HG03521 (cell line): ENCODE measurements at regions not wholly inside any gene's neighbourhood (a gene's known extent, or its start where the extent isn't known, plus 50 kb on each side); places are given as distances from the start of the nearest gene placed in this dataset.
"Not testable (repeated sequence)": the region's sequence is repeated elsewhere in the genome, so short reads cannot be mapped to it uniquely, and the experiment has no call there.

Experiments used
- ATAC-seq: cut with Tn5 transposase; IDR thresholded peaks from one replicate; pipeline ENCODE4 v1.9.1; 2021; ENCODE audit warnings: mild to moderate bottlenecking, moderate library complexity; ENCODE audit not compliant: unreplicated experiment

DNA sequence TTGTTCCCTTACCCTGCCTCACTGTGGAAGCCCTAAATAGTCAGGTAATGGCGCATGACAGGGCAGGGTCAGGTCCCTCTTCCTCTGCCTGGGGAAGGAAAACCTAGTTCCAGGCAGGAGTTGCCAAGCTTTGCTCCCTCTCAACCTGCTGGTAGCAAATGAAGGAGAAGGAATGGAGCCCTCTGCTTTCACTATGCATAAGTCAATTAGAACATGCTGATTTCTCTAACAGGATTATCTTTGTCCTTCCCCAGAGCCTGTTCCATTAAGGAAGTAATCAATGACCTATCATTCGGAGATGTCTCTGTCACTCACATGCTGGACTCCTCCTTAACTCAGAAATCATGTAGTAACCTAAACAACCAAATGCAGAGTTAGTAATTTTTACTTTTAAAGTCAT is 161.8 kb upstream of the NFIA start:
- no peak for ATAC-seq

DNA sequence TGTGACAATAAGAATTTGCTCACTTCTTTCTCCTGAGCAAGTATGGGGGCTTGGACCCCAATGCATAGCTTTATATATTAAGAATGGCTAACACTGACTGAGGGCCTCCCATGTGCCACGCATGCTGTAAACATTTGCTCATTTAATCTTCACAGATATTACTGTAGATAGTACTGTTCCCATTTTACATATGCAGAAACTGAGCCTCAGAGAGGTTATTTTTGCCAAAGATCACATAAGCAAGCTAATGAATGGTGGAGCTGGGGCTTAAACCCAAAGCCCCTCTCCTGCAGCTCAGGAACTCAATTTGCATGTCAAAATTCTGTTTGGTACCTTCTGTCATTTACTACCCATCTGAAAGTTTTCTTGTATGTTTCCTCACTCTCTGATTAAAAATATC is 163.5 kb upstream of the NFIA start:
- no peak for ATAC-seq

DNA sequence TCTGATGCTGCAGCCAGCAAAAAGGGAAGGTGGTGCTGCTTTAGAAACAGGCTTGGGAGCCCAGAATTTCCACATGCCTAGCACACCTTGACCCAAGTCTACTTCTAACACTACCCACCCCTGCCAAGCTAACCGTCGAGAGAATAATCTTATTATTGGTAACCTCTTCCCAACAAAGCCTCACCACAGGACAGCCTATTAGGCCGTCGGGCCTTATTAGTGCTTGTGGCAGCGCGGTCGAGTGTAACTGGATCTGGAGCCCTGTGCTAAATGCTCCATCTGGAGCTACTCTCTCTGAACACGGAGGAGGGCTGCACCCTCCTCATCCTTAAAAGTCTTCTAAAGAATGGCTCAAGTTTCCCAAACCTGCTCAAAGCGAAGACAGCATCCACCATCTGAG is 165.5 kb upstream of the NFIA start:
- no peak for ATAC-seq

DNA sequence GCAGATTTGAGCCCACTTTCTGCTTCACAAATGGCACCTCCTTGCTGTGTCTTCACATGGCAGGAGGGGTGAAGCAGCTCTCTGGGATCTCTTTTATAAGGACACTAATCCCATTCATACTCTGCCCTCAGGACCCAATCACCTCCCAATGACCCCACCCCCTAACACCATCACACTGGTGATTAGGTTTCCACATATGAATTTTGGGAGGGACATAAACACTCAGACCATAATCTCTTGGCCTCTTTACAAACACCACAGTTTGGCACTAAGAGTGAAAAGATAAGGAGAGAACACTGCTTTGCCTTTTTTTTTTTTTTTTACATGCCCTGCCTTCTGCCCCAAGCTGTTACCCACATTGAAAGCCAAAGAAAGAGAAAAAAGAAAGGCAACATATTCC is 166.2 kb upstream of the NFIA start:
- ATAC-seq: no peak

DNA sequence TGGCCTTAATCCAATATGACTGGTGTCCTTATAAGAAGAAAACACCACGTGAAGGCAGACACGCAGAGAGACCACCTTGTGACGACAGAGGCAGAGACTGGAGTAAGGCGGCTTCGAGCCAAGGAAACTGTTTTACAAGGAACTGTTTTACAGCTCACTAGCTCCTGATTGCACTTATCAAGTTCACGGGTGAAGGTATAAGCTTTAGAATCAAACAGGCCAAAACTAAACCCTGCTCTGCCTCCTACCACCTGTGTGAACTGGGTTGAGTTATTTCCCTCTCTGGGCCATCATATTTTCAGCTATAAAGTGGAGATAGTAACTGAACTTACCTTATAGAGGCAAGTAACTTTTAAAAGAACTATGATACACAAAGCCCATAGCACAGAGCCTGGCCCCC is 166.9 kb upstream of the NFIA start:
- no peak for ATAC-seq

DNA sequence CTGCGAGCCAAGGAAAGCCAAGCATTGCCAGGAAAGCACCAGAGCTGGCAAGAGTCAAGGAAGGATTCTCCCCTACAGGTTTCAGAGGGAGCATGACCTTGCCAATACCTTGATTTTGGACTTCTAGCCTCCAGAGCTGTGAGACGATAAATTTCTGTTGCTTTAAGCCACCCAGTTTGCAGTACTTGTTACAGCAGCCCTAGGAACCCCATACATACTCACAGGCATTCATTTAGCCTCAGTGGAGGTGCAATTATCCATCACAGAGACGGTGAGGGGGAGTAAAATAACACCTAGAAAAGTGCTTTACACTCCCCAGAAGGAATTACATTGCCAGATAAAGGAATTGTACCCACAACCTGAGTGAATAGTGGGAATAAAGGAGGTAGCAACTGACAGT is 167.4 kb upstream of the NFIA start:
- ATAC-seq: no peak

DNA sequence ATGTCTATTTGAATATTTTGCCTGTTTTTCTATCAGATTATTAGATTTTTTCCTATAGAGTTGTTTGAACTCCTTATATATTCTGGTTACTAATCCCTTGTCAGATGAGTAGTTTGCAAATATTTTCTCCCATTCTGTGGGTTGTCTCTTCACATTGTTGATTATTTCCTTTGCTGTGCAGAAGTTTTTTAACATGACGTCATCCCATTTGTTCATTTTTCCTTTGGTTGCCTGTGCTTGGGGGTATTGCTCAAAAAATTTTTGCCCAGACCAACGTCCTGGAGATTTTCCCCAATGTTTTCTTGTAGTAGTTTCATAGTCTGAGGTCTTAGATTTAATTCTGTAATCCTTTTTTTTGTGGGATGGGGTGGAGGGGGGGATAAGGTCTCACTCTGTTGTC is 168.7 kb upstream of the NFIA start:
- ATAC-seq: not testable (repeated sequence)

DNA sequence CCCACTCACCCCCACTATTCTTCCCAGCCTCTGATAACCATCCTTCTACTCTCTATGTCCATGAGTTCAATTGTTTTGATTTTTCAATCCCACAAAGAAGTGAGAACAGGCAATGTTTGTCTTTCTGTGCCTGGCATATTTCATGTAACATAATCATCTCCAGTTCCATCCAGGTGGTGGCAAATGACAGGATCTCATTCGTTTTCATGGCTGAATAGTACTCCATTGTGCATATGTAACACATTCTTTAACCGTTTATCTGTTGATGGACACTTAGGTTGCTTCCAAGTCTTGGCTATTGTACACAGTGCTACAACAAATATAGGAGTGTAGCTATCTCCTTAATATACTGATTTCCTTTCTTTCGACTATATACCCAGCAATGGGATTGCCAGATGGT is 169.3 kb upstream of the NFIA start:
- ATAC-seq: no peak

DNA sequence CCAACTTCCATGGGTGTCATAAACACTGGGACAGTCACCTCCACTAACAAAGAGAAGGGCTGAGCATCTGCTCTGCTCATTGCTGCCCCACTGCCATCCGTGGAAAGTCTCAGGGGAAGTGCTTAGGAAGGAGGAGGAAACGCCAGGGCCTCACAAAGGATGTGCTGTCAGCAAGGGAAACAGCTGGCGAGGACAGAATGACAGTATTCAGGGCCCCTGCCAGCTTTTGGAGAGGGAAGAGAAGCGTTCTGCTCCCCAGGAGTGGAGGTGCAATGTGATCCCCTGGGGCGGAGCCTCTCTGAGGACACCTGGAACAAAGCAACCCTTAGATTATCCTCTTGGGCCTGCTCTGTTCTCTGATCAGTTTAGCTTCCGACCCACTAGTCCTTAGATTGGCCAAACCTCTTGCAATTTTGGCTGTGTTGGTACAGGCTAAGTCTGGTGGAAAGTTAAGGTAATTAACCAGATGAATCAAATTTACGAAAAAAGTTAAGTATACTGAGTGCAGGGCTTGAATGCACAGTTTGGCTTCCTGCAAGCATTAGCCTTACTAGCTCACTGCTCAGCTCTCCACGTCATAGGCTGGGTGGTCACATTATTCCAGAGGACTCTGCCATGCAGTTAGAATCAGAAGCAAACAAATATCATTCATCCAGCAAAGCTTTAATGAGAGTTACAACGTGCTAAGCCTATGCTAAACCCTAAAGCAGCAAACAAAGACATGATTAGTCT is 170.2 kb upstream of the NFIA start:
- no peak for ATAC-seq

DNA sequence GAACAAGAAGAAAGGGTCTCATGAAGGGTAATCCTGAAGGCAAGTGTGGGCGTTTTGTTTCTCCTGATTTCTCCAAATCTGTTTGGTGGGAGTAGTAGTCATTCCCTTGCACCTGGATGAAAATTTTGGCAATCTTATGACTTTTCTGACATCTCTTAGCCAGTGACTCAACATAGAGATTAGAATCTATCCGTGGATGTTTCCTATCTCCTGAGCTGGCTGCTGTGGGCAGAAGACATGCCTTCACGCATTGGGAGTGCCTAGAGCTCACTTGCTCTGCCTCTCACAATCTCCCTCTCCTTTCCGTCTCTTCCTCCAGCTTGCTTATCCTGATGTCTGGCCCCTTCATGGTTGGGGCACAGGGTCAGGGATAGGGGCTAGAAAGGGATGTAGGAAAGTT is 174.2 kb upstream of the NFIA start:
- ATAC-seq: no peak

DNA sequence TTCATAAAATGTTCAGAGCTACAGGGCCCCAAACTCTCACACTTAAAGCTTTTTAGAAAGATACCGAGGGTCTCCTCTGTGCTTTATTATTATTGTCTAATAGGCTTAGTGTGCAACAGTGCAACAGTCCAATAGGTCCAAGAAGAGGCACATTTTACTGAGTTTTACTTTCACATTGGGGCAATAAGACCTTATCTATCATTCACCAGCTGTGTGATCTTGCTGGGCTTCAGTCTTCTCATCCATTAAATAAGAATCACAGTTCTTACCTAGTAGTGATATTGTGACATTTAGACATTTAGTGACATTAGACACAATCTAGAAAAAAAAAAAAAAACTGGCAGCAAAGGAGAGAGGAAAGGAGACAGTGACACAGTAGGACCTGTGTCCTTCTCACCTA is 175.8 kb upstream of the NFIA start:
- ATAC-seq: no peak

DNA sequence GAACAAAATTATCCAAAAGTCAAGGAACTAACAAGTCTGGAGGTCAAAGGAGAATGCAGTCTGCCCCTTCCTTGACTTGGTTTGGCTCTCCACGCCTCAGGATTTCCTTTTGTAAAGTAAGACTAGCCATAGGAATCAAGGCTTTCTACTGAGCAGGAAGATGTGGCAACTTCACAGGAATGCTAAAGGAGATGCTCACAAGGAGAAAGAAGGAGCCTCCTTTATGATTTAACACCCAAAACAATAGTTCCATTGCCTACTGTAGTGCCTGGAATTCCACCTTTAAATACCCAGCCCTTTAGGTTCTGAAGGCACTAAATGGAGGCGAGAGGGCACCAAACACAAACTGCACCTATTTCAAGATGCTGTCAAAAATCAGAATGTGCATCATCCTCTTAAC is 176.3 kb upstream of the NFIA start:
- ATAC-seq: no peak

DNA sequence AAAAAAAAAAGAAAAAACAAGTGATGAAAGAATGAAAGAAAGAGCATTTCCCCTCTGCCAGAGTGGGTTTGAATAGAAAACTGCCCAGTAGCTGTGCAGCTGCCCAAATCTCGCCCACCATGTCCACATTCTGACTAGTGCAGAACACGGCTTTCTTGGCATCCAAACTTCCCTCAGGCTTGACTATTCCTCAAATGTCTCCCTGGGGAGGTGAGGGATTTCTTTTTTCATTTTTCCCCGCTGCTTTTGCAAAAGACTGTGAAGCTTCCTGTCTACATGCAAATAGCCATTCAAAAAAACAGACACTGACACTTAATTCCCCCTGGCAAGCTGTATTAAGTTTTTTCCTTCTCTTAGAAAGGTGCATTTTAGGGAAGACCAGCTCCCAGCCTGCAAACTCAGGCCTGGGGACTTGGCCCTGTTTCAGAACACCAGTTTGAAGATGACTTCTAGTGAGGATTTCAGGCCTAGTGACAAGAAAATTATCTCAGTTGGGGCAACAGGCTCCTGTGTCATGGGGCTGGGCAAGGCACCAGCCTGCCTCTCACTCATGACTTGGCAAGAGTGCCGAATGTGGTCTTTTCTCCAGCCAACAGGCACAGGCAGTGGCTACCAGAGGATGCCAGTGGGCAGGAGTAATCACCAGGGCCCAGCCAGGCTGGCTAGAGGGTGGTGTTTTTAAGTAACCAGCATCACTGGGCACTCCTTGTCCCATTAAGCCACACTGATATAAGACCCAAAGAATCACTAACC is 178.1 kb upstream of the NFIA start:
- ATAC-seq: no peak

DNA sequence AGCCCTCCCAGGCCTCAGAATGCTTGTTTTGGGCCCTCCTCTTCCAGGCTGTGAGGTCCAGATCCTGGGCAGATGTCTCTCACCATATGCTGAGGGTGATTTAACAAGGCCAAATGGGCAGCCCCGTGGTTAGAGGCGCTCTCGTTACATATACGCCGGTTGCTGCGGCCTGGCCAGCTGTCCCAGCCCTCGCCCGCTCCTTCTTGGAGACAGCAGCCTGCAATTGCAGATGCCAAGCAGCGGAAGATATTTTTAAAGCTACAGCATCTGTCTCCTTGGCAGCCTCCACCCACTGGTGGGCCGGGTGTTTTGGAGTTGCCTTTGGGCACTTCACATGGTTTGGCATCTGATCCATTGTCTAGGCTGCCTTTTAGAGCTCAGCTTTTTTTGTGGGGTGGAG is 178.8 kb upstream of the NFIA start:
- no peak for ATAC-seq

DNA sequence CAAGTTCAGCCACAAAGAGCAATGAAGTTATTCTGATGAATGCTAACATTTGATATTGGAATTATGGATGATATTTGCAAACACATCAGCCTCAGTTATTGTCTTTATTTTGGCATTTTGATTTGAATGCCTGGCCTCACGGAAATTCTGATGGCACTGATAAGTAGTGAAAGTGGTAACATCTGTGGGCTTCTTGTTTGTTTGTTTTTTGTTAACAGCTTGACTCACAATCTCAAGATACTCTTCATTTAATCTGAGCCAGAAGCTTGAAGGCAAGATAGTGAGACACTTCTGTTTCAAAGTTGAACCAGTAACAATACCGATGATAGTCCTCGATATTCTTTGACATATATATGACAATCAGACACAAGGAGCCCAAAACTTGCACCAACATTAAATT is 182.9 kb upstream of the NFIA start:
- no peak for ATAC-seq

DNA sequence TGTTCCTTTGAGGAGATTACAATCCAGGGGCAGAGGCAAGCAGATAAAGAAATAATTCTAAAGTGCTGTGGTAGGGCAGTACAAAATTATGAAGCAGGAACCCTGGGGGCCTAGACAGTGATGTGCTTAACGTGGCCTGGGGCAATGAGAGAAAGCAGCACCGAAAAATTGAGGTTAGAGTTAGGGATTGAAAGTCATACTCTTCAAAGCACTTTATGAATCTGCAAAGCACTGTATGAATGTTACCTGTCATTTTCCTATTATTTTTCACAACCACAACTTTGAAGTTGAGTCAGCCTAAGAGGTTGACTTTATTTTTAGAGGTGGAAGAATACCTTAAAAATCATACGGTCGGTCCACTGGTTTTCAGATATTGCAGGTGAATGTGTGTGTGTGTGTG is 183.4 kb upstream of the NFIA start:
- ATAC-seq: no peak

DNA sequence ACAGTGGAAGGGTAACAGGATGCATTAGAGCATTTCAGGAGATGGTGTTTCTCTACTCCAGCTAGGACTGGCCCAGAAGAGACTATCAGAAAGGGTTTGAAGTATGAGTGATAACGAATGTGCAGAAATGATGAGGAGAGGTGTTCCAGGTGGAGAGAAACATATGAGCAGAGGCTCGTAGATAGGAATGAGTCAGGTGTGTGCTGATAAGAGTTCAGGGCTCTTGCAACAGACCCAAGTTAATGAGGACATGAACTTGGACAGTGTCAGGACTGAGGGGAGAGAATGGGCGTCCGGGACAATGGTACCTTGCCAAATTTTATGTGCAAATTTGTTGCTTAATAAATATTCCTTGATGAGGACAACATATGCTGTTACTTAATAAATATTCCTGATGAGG is 183.9 kb upstream of the NFIA start:
- no peak for ATAC-seq

DNA sequence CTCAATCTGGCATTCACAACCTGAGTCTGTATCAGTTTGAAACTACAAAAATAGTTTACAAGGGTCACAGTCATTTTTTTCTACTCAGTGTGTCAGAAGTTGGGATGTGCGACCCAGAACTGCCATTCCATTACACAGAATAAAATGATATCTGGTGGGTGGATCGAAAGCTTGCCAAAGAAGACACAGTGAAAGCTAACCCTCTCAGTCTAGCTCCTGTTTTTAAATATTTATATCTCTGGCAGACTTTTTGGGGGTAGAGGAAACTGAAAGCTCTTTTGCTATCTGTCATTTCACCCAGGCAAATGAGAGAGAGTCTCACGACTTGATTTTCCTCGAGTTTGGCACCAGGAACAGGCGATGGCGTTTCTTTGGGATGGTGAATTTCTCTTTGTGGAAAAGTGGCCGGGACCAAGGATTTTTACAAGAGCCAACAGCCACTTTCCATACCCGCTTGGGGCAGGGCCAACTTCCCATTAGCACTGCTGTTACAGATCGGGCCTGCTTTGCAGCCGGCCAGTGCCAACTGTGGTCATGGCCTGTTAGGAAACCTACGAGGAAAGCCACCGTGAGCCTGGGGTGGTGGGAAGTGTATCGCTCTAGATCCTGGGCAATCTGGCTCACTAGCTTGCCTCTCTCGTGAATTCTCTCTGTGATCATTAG is 185.5 kb upstream of the NFIA start:
- no peak for ATAC-seq

DNA sequence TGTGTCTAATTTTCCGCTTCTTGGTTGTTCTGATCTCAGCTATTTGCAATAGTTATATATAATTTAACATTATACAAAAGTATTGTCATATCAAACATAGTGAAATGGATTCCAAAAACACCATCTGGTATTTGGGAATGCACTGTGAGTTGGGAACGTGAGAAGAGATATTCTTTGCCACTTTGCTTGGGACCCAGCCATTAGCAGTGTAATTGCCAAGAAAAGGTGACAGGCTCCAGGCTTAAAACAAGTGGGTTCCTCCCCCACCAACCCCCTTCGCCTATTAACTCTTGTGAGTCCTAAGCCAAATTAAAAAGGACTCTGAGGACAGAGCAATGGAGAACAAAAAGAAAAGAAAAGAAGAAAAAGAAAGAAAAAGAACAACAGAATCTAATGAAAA is 186.7 kb upstream of the NFIA start:
- no peak for ATAC-seq

DNA sequence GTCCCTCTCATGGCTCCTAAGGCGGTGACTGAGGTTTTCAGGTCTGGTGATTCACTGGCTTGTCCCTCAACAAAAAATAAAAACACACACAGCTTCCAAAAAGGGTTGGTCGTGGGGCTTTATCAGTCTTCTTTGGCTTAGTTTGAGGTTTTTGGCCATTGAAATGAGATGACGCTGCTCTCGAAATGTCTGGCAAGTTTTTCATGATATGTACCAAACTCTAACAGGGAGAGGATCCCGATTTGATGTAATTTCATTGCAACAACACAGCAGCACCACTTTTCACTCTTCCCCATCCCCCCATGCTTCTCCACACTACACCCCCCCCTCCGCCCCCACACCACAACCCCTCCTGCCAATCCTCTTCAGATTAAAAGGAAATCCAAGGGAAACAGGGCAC is 187.1 kb upstream of the NFIA start:
- no peak for ATAC-seq

DNA sequence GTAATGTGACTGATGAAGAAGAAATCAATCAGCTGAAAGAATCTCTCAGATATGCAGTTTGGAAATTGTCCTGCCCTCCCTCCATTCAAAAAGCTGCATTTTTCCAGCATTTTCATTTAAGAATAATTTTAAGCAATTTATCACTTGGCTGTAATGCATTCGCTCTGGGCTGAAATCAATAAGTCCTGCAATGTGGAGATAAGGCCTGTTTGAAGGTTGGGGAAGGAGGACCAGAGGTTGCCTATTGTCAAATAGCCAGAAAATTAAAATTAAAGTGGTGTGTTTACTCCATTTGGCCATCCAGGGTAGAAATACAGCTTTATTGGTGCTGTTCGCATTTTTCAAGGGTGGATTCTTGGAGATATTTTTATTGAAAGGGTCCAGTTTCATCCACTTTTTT is 187.6 kb upstream of the NFIA start:
- no peak for ATAC-seq

DNA sequence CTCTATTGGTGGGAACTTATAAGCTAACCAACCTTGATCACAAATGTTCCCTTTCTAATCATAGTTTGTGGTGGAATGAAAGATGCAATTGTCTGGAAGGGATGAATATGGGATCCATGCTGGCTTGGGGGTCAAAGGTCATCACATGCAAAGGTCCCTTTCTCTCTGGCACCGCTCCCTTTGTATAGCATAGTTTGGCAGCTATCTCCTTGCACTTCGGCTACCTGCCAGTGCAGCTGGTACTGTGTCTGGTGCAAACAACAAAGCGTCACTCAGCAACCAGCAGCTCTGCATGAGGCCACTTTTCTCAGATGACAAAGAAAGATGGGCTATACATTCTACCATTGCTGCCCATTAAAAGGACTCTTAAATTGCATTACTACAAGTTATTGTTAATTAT is 188.2 kb upstream of the NFIA start:
- no peak for ATAC-seq
